H9 (cell line): ENCODE measurements at regions not wholly inside any gene's neighbourhood (a gene's known extent, or its start where the extent isn't known, plus 50 kb on each side); places are given as distances from the start of the nearest gene placed in this dataset.

Experiments used
- DNase-seq: peaks from one replicate; pipeline ENCODE4 v3.0.0-alpha.2; 2017
- H2AFZ ChIP-seq: one replicate; pipeline ENCODE4 v1.6.1; 2013; ENCODE audit warnings: mild to moderate bottlenecking, low read length, control low read depth, moderate library complexity
- H2AK5ac ChIP-seq: 2 replicates; pipeline ENCODE4 v1.6.1; 2013; ENCODE audit warnings: low read length, control low read depth, mixed read lengths; ENCODE audit not compliant: insufficient read length
- H2BK120ac ChIP-seq: one replicate; pipeline ENCODE4 v1.6.1; 2013; ENCODE audit warnings: low read depth, mild to moderate bottlenecking, low read length, control low read depth, inconsistent platforms; ENCODE audit not compliant: poor library complexity, severe bottlenecking
- H2BK12ac ChIP-seq: 2 replicates; pipeline ENCODE4 v1.6.1; 2013; ENCODE audit warnings: low read length, control low read depth, mixed read lengths, low read depth; ENCODE audit not compliant: insufficient read length
- H2BK15ac ChIP-seq: 2 replicates; pipeline ENCODE4 v1.6.1; 2013; ENCODE audit warnings: low read depth, low read length, control low read depth
- H2BK20ac ChIP-seq: one replicate; pipeline ENCODE4 v1.6.1; 2013; ENCODE audit warnings: low read depth, mild to moderate bottlenecking, low read length, control low read depth, inconsistent platforms; ENCODE audit not compliant: poor library complexity, severe bottlenecking
- H2BK5ac ChIP-seq: 2 replicates; pipeline ENCODE4 v1.6.1; 2013; ENCODE audit warnings: low read length, control low read depth, mixed read lengths; ENCODE audit not compliant: insufficient read length
- H3K14ac ChIP-seq: 2 replicates; pipeline ENCODE4 v1.6.1; 2013; ENCODE audit warnings: low read length, control low read depth; ENCODE audit not compliant: insufficient read depth
- H3K18ac ChIP-seq: 2 replicates; pipeline ENCODE4 v1.6.1; 2013; ENCODE audit warnings: low read depth, mild to moderate bottlenecking, mixed read lengths, low read length, control low read depth; ENCODE audit not compliant: insufficient read length
- H3K23ac ChIP-seq: 2 replicates; pipeline ENCODE4 v1.6.1; 2013; ENCODE audit warnings: low read length, control low read depth, mixed read lengths, low read depth; ENCODE audit not compliant: insufficient read length
- H3K23me2 ChIP-seq: 2 replicates; pipeline ENCODE4 v1.6.1; 2013; ENCODE audit warnings: low read depth, mild to moderate bottlenecking, mixed read lengths, low read length, control low read depth; ENCODE audit not compliant: insufficient read length, poor library complexity, severe bottlenecking
- H3K27ac ChIP-seq: 2 replicates; pipeline ENCODE4 v1.5.1; 2013; ENCODE audit warnings: low read length, control low read depth, mixed read lengths, low read depth; ENCODE audit not compliant: insufficient read length
- H3K27me3 ChIP-seq: 2 replicates; pipeline ENCODE4 v1.6.1; 2013; ENCODE audit warnings: low read length, control low read depth, inconsistent platforms; ENCODE audit not compliant: insufficient read depth
- H3K4ac ChIP-seq: 2 replicates; pipeline ENCODE4 v1.6.1; 2013; ENCODE audit warnings: low read depth, mild to moderate bottlenecking, control low read depth, inconsistent platforms, low read length, moderate library complexity
- H3K4me1 ChIP-seq: 2 replicates; pipeline ENCODE4 v1.6.1; 2013; ENCODE audit warnings: low read length, control low read depth, inconsistent platforms; ENCODE audit not compliant: insufficient read depth
- H3K4me2 ChIP-seq: 2 replicates; pipeline ENCODE4 v1.6.1; 2013; ENCODE audit warnings: low read length, control low read depth, mixed read lengths; ENCODE audit not compliant: insufficient read length, insufficient read depth
- H3K56ac ChIP-seq: 2 replicates; pipeline ENCODE4 v1.6.1; 2013; ENCODE audit warnings: low read depth, mild to moderate bottlenecking, mixed read lengths, low read length, control low read depth; ENCODE audit not compliant: insufficient read length
- H3K79me1 ChIP-seq: 2 replicates; pipeline ENCODE4 v1.6.1; 2013; ENCODE audit warnings: low read depth, mild to moderate bottlenecking, moderate library complexity, low read length, control low read depth, inconsistent platforms; ENCODE audit not compliant: insufficient read depth, poor library complexity, severe bottlenecking
- H3K79me2 ChIP-seq: 2 replicates; pipeline ENCODE4 v1.6.1; 2013; ENCODE audit warnings: low read length, control low read depth, inconsistent platforms; ENCODE audit not compliant: insufficient read depth
- H3K9ac ChIP-seq: 2 replicates; pipeline ENCODE4 v1.6.1; 2013; ENCODE audit warnings: low read length, control low read depth, mixed read lengths; ENCODE audit not compliant: insufficient read length; ENCODE audit errors: extremely low read depth
- H3K9me3 ChIP-seq: one replicate; pipeline ENCODE4 v1.6.1; 2013; ENCODE audit warnings: low read depth, low read length, inconsistent platforms; ENCODE audit not compliant: control insufficient read depth
- H3T11ph ChIP-seq: one replicate; pipeline ENCODE4 v1.6.1; 2013; ENCODE audit warnings: mild to moderate bottlenecking, low read length, control low read depth, inconsistent platforms
- H4K20me1 ChIP-seq: one replicate; pipeline ENCODE4 v1.6.1; 2013; ENCODE audit not compliant: control insufficient read depth, insufficient read length, insufficient read depth
- H4K5ac ChIP-seq: 2 replicates; pipeline ENCODE4 v1.6.1; 2013; ENCODE audit warnings: low read depth, mild to moderate bottlenecking, mixed read lengths, low read length, control low read depth; ENCODE audit not compliant: insufficient read length
- H4K8ac ChIP-seq: replicated peaks from 2 replicates; pipeline ENCODE4 v1.6.1; 2013; ENCODE audit warnings: low read length, control low read depth, mixed read lengths, low read depth; ENCODE audit not compliant: insufficient read length
- H4K91ac ChIP-seq: 2 replicates; pipeline ENCODE4 v1.6.1; 2013; ENCODE audit warnings: low read depth, mild to moderate bottlenecking, moderate library complexity, mixed read lengths, low read length, control low read depth; ENCODE audit not compliant: insufficient read length
- H3K27ac Mint-ChIP-seq, 3 experiments: 2 replicates in 2 of 3; 3 replicates in 1 of 3; pipeline ENCODE4 v1.8.0; 2020 to 2021; ENCODE audit warnings: mixed read lengths in 3 of 3, mild to moderate bottlenecking in 1 of 3, moderate library complexity in 1 of 3
- H3K27me3 Mint-ChIP-seq: 2 replicates; pipeline ENCODE4 v1.8.0; 2021; ENCODE audit warnings: low read depth, mild to moderate bottlenecking, moderate library complexity, mixed read lengths
- H3K36me3 Mint-ChIP-seq, 3 experiments: 2 replicates in 2 of 3; 3 replicates in 1 of 3; pipeline ENCODE4 v1.8.0; 2020 to 2021; ENCODE audit warnings: low read depth in 3 of 3, mixed read lengths in 3 of 3; ENCODE audit not compliant: insufficient read depth in 1 of 3
- H3K4me1 Mint-ChIP-seq, 2 experiments: 2 replicates each; pipeline ENCODE4 v1.8.0; 2020; ENCODE audit warnings: mixed read lengths in 2 of 2
- H3K4me3 Mint-ChIP-seq, 2 experiments: 2 replicates in 1 of 2; 3 replicates in 1 of 2; pipeline ENCODE4 v1.8.0; 2020 to 2021; ENCODE audit warnings: mild to moderate bottlenecking in 2 of 2, mixed read lengths in 2 of 2, moderate library complexity in 1 of 2
- H3K9me3 Mint-ChIP-seq, 2 experiments: 2 replicates in 1 of 2; 3 replicates in 1 of 2; pipeline ENCODE4 v1.8.0; 2020; ENCODE audit warnings: mild to moderate bottlenecking in 2 of 2, mixed read lengths in 2 of 2, moderate library complexity in 1 of 2
- CTCF ChIP-seq: fragments of 200-600 bp; sonication (generic); conservative IDR thresholded peaks from 3 replicates; pipeline ENCODE4 v1.8.0; 2021; ENCODE audit warnings: antibody characterized with exemption, mild to moderate bottlenecking
- WGBS: extraction: QIAGEN DNeasy Blood & Tissue Kit; methylation state at CpG from one replicate; pipeline ENCODE4 v1.1.7; 2013; ENCODE audit warnings: missing lambda C conversion rate, low lambda C conversion rate, mixed read lengths; ENCODE audit not compliant: insufficient read length; ENCODE audit errors: extremely low coverage; 5-methylcytosine and 5-hydroxymethylcytosine counted together

GRCh38 chr16:51707666-51708065, 556.6 kb upstream of the SALL1 start:
- Histone ChIP-seq H3K14ac (no peak overlapping the region), H2BK15ac (no peak overlapping the region), H3K9me3 (no peaks in the 10 kb centered on the region), H3K9ac (no peak overlapping the region), H3K4me1 (no peaks in the 10 kb centered on the region), H3K4me2 (no peak overlapping the region), H4K8ac (no peak overlapping the region), H3K18ac (no peak overlapping the region), H3K79me1 (no peaks in the 10 kb centered on the region), H3K79me2 (no peaks in the 10 kb centered on the region), H3T11ph (no peak overlapping the region), H2AK5ac (no peak overlapping the region), H3K23ac (no peak overlapping the region), H2BK20ac (no peak overlapping the region), H2AFZ (no peak overlapping the region), H4K20me1 (no peaks in the 10 kb centered on the region), H2BK12ac (no peak overlapping the region), H3K27me3 (no peaks in the 10 kb centered on the region), H2BK5ac (no peak overlapping the region), H2BK120ac (no peak overlapping the region), H3K27ac (no peak overlapping the region), H3K4ac (no peak overlapping the region), H3K56ac (no peak overlapping the region), H4K5ac (no peak overlapping the region), H3K23me2 (no peaks in the 10 kb centered on the region), H4K91ac (no peak overlapping the region)
- H3K27ac Mint-ChIP-seq = no peak overlapping the region
- peaks cover 9 to 24% (median 11%) of the 10 kb centered on the region in 3 experiments for H3K36me3 Mint-ChIP-seq
- no peak for TF ChIP-seq CTCF
- no peak for DNase-seq
- no CpG with 5 or more reads among the region's 6 CpGs for WGBS
- H3K27me3 Mint-ChIP-seq = peaks cover 4% of the 10 kb centered on the region; the same call in 1 of the 2 replicates
- H3K9me3 Mint-ChIP-seq = peaks cover 13 to 27% of the 10 kb centered on the region in 2 experiments
- peaks cover 11 to 12% of the 10 kb centered on the region in 2 experiments for H3K4me1 Mint-ChIP-seq
- no peak overlapping the region for H3K4me3 Mint-ChIP-seq
